ENCODE measurements at regions not wholly inside any gene's neighbourhood (a gene's known extent, or its start where the extent isn't known, plus 50 kb on each side); places are given as distances from the start of the nearest gene placed in this dataset.
"Not testable (repeated sequence)": the region's sequence is repeated elsewhere in the genome, so short reads cannot be mapped to it uniquely, and the experiment has no call there.

- Histone ChIP-seq H3K27me3 (no peaks in the 10 kb centered on the region), H2AFZ (replicated peaks) (no peak overlapping the region), H3K27ac (no peak overlapping the region), H3K9me3 (ENCODE audit: low read depth) (no peaks in the 10 kb centered on the region), H4K20me1 (ENCODE audit: low read depth) (no peaks in the 10 kb centered on the region), H3K4me2 (no peak overlapping the region), H3K9ac (no peak overlapping the region), H3K79me2 (ENCODE audit: low read depth) (no peaks in the 10 kb centered on the region), H3F3A (ENCODE audit: low read depth) (no peaks in the 10 kb centered on the region), H3K4me3 (no peak overlapping the region), H3K4me1 (no peaks in the 10 kb centered on the region), H3K36me3 (no peaks in the 10 kb centered on the region)
- Mint-ChIP-seq H3K9me3 (peaks cover 5% of the 10 kb centered on the region), H3K4me3 (no peak overlapping the region), H3K4me1 (peaks cover 3% of the 10 kb centered on the region), H3K36me3 (no peaks in the 10 kb centered on the region), H3K27me3 (ENCODE audit: insufficient read depth, low read depth) (peaks cover 5% of the 10 kb centered on the region), H3K27ac (no peak overlapping the region)
- no peak for TF ChIP-seq EZH2phosphoT487 (IDR thresholded peaks at IDR 0.05)
- no peak for TF ChIP-seq EZH2 (IDR thresholded peaks at IDR 0.05)
- TF ChIP-seq CTCF (IDR thresholded peaks at IDR 0.05): no peak
- DNase-seq (ENCODE audit: low spot score): no peak
These were observed 84.9 kb downstream of the DUSP6 start for GRCh38 chr12:89267404-89267803.

GRCh38 chr12:89266574-89267188, 85.6 kb downstream of the DUSP6 start:
- not testable (repeated sequence) for H3K4me2 ChIP-seq; H3K9me3 Mint-ChIP-seq; DNase-seq (ENCODE audit: low spot score); H3K79me2 ChIP-seq (ENCODE audit: low read depth); H3K27ac Mint-ChIP-seq; H3K27ac ChIP-seq; H3K9ac ChIP-seq; H3K36me3 ChIP-seq; H3K4me1 ChIP-seq; H2AFZ ChIP-seq (replicated peaks); H3K36me3 Mint-ChIP-seq; H3K4me3 ChIP-seq; H3K27me3 Mint-ChIP-seq (ENCODE audit: insufficient read depth, low read depth); H3F3A ChIP-seq (ENCODE audit: low read depth); H3K4me1 Mint-ChIP-seq; H3K9me3 ChIP-seq (ENCODE audit: low read depth); H3K27me3 ChIP-seq; H3K4me3 Mint-ChIP-seq; H4K20me1 ChIP-seq (ENCODE audit: low read depth)

- no peaks in the 10 kb centered on the region for H3K36me3 ChIP-seq
- no peak overlapping the region for H3K4me3 ChIP-seq
- H2AFZ ChIP-seq (replicated peaks): no peak overlapping the region
- H3K4me2 ChIP-seq: no peak overlapping the region
- DNase-seq (ENCODE audit: low spot score): no peak
- Mint-ChIP-seq H3K36me3 (no peaks in the 10 kb centered on the region), H3K27ac (no peak overlapping the region), H3K9me3 (no peaks in the 10 kb centered on the region), H3K4me3 (no peak overlapping the region), H3K4me1 (peaks cover 3% of the 10 kb centered on the region), H3K27me3 (ENCODE audit: insufficient read depth, low read depth) (no peaks in the 10 kb centered on the region)
- no peak overlapping the region for H3K9ac ChIP-seq
- TF ChIP-seq EZH2phosphoT487 (IDR thresholded peaks at IDR 0.05) (no peak), EZH2 (IDR thresholded peaks at IDR 0.05) (no peak), CTCF (IDR thresholded peaks at IDR 0.05) (no peak)
- H3K9me3 ChIP-seq (ENCODE audit: low read depth): no peaks in the 10 kb centered on the region
- H3K79me2 ChIP-seq (ENCODE audit: low read depth): no peaks in the 10 kb centered on the region
- no peak overlapping the region for H3K27ac ChIP-seq
- H3K27me3 ChIP-seq: no peaks in the 10 kb centered on the region
- H4K20me1 ChIP-seq (ENCODE audit: low read depth): no peaks in the 10 kb centered on the region
- no peaks in the 10 kb centered on the region for H3F3A ChIP-seq (ENCODE audit: low read depth)
- H3K4me1 ChIP-seq: peaks cover 11% of the 10 kb centered on the region
These were observed 87.5 kb downstream of the DUSP6 start for GRCh38 chr12:89264837-89265236.

- H3K4me3 Mint-ChIP-seq: no peak overlapping the region
- Histone ChIP-seq H3K27me3 (no peaks in the 10 kb centered on the region), H4K20me1 (ENCODE audit: low read depth) (no peaks in the 10 kb centered on the region), H3K4me2 (no peak overlapping the region), H3K9ac (no peak overlapping the region), H3K27ac (no peak overlapping the region), H3K4me1 (peaks cover 11% of the 10 kb centered on the region), H2AFZ (replicated peaks) (no peak overlapping the region), H3K36me3 (no peaks in the 10 kb centered on the region), H3K4me3 (no peak overlapping the region), H3K9me3 (ENCODE audit: low read depth) (no peaks in the 10 kb centered on the region), H3F3A (ENCODE audit: low read depth) (no peaks in the 10 kb centered on the region), H3K79me2 (ENCODE audit: low read depth) (no peaks in the 10 kb centered on the region)
- no peak for DNase-seq (ENCODE audit: low spot score)
- H3K27me3 Mint-ChIP-seq (ENCODE audit: insufficient read depth, low read depth): no peaks in the 10 kb centered on the region
- H3K4me1 Mint-ChIP-seq: peaks cover 3% of the 10 kb centered on the region
- TF ChIP-seq EZH2 (IDR thresholded peaks at IDR 0.05) (no peak), EZH2phosphoT487 (IDR thresholded peaks at IDR 0.05) (no peak), CTCF (IDR thresholded peaks at IDR 0.05) (no peak)
- H3K36me3 Mint-ChIP-seq: no peaks in the 10 kb centered on the region
- peaks cover 1% of the 10 kb centered on the region for H3K9me3 Mint-ChIP-seq
- no peak overlapping the region for H3K27ac Mint-ChIP-seq
These were observed 88.4 kb downstream of the DUSP6 start for GRCh38 chr12:89263900-89264299.
